Endothelial cell of hepatic sinusoid (primary cell): ENCODE measurements at regions not wholly inside any gene's neighbourhood (a gene's known extent, or its start where the extent isn't known, plus 50 kb on each side); places are given as distances from the start of the nearest gene placed in this dataset.

ENCODE experiments used
- in situ Hi-C: cut with HindIII; loops from 2 replicates; pipeline ENCODE4 v1.10.0; 2017; ENCODE audit warnings: low sequenced_read_pairs

DNA sequence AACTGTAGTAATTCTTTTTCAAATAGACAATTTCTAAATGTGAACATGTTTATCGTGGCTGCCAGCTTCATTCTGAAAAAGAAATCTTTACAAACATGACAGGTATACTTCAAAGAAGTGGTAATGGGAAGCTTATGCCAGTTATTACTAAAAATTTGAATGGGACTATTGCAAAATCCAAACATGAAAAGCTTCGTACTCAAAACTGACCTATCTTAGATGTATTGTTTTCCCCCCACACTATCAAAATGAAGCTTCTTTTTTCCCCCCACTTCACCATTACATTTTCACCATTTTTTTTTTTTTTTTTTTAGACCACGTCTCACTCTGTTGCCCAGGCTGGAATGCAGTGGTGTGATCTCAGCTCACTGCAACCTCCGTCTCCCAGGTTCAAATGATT, 50.4 kb upstream of the SERTAD2 start:
- in situ Hi-C loops, result no loop called here

DNA sequence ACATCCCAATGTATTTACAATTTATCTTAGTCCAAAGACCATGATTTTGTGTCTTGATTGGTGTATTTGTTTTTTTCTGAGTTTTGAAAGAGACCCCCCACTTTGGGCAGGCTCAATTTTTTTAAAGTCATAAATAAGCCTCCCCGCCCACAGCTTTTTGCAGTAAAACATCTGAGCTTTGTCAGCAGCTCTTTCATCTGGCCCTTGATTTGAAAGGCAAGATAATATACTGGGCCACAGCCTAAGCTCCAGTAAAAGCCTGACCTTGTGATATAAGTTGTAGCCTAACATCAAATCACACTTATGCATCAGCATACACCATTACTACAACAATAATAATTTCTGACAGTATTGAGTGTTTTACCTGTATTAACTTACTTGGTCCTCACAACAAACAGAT, 51.3 kb upstream of the SERTAD2 start:
- in situ Hi-C loops, result no loop called here

DNA sequence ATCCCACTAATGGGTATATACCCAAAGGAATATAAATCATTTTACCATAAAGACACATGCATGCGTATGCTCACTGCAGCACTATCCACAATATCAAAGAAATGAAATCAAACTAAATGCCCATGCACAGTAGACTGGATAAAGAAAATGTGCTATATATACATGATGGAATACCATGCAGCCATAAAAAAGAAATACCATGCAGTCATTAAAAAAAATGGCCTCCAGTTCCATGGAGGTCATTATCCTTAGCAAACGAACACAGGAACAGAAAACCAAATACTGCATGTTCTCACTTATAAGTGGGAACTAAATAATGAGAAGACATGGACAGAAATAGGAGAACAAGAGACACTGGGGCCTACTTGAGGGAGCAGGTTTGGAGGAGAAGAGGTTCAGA, 53.6 kb upstream of the SERTAD2 start:
- in situ Hi-C loops, result no loop called here

DNA sequence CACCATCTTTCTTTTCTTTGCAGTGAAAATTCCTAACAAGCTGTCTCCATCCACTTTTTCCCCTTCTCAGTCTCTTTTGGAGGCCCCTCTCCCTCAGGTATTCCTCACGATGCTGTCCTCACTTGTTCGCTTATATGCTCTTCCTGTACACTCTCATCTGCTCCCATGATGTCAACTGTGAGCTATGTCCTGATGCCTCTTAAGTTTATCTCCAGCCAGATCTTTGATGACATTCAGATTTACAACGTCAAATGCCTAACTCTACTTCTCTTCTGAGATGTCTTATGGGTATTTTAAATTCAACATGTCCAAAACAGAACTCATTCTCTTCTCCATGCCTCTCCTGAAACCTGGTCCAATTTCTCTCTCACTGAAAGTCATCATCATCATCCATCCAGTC, 55.1 kb upstream of the SERTAD2 start:
- in situ Hi-C loops, result no loop called here

DNA sequence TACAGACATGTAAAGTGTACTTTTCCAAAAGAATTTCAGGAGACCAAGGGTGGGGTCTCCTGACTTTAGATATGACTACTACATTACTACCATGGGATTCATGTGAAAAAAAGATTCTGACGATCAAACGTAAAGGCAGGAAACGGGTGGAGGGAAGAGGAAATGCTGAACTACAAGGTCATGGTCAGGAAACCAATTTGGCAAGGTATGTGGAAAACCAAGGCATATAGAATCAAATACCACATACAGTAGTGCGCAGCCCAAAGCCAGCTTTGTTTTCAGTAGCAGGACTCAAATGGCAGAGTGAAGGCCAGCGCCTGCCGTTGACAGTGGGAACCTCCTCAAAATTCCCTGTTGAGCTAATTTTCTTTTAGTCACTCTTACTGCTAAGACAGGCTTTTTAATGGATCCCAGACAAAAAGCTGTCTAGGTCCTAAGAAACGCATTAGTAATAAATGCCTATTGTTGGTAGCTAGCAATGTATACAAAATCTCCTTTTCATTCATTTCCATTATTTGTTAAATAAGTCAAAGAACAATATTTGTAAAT, 57.6 kb upstream of the SERTAD2 start:
- in situ Hi-C loops, result no loop called here

DNA sequence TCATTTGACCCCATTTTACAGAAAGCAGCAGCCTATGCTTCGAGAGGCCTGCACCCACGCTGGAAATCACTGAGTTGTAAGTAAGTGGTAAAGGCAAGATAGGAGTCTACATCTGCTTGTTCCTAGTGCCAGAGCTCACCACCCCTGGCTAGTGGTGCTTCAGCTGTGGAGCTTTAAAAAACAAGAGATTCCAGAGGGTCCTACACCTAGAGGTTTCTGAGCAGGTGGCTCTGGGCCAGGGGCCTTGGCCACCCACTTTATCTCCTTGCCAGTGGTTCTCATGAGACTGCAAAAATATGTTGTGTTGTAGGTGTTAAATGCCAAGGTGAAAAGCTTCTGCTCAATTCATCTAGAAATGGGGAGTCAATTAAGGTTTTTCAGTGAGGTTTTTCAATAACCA, 60.0 kb upstream of the SERTAD2 start:
- in situ Hi-C loops, result no loop called here

DNA sequence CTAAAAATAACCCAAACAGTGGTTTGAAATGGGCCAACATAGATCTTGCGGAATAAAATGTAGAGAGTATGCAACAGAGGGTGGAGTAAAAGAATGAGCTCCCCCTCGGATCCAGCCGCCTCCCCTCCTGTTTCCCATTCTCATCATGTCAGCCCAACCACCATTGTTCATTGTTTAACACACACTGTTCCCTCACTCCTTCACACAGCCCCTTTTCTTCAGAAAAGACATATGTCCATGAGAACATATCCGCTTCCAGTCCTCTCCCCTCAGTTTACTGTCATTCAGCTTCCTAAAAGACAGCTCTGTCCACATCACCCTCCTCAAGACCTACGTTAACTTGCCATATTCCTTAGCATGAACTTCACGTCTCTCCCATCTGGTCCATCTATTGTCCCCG, 62.9 kb upstream of the SERTAD2 start:
- in situ Hi-C loops, result no loop called here

DNA sequence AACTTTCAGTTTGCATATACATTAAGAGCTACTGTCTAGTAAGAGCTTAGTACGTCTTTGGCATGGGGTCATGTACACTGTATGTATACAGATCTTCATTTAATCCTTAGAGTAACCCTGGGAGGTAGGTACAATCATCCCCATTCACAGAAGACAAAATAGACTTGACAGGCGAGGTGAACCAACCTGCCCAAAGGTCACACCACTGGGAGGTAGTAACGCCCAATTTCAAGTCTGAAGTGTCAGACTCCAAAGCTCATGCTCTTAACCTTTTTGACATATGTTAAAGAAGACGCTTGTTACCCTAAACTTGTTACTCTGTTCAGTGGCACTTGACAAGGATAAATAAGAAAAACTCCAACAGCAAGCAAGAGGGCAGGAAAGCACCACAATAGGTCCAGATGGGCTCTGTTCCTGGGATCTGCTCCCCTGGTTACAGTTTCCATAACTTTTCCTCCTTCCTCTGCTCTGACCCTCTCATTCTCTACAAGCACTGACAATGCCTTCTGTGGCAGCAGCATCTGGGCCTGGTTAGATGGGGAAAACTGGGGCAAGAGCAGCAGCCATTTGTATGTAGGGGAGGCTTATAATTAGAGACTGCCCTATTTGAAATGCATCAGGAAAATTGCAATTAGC, 64.7 kb upstream of the SERTAD2 start:
- in situ Hi-C loops, result no loop called here

DNA sequence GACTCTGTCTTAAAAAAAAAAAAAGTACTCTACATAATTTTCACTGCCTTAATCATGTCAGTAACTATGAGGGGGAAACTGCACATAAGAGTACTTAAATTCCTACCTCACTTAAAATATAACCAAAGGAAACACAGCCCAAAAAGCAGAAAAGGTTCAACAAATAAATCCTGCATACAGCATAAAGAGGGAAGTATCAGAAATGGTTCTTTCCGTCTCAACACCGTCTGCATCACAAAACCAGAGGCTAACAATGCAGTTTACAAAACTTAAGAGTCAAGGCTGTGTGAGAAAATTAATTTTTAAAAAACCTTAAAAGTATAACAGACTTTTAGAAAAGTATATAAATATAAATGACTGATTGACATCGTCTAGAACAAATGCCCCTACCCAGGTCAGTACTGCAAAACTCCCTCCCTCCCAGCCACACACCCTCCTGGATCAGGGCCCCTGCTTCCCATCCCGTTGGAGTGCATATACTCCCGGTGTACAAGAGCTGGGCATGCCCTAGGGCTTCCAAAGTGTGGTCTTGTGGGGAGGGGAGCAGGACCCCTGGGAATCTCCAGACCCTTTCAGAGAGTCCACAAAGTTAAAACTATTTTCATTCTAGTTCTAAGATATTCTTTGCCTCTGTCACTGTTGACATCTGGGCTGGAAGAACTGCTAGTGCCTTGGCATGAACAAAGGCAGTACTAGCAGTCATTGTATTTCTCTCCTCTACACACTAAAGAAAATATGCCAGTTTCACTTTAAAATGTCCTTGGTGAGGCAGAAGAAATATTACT, 67.0 kb upstream of the SERTAD2 start:
- in situ Hi-C loops, result no loop called here

DNA sequence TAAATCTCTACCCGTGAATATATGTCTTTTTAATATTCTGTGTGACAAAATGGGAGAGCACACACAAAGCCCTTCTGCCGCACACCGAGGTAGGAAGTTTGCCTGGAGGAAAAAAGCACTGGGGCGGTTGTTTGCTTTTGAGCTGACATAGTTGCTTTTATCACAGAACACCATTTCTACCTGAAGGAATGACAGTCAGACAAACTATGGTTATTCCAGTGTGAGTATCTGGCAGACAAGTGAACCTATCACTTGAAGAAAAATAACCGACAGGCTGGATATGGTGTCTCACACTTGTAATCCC, 67.6 kb upstream of the SERTAD2 start:
- in situ Hi-C loops, result no loop called here

DNA sequence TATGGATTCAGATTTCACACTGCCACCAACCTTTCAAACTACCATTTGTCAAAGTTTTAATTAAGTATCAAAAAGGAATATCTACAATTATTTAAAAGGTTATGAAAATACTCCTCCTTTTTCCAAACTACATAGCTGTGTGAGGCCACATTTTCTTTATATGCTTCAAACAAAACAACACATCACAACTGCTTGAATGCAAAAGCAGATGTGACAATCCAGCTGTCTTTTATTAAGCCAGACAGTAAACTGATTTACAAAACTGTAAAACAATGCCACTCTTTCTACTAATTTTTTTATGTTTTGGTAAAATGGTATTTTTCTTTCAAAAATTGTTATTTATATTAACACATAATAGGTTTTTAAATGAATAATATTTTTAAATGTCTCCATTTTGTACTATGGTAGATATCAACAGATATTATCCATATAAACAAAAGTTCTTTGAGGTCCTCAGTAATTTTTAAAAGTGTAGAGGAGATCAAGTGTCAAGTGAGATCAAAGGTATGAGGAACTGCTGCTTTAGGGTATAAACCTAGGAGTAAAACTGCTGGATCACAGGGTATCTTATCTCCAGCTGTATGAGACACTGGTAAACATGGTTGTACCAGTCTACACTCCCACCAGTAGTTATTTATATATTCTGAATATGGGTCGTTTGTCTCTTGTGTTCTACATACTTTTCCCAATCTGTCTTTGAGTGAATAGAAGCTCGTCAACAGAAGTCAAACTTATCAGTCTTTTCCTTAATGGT, 68.8 kb upstream of the SERTAD2 start:
- in situ Hi-C loops, result no loop called here

DNA sequence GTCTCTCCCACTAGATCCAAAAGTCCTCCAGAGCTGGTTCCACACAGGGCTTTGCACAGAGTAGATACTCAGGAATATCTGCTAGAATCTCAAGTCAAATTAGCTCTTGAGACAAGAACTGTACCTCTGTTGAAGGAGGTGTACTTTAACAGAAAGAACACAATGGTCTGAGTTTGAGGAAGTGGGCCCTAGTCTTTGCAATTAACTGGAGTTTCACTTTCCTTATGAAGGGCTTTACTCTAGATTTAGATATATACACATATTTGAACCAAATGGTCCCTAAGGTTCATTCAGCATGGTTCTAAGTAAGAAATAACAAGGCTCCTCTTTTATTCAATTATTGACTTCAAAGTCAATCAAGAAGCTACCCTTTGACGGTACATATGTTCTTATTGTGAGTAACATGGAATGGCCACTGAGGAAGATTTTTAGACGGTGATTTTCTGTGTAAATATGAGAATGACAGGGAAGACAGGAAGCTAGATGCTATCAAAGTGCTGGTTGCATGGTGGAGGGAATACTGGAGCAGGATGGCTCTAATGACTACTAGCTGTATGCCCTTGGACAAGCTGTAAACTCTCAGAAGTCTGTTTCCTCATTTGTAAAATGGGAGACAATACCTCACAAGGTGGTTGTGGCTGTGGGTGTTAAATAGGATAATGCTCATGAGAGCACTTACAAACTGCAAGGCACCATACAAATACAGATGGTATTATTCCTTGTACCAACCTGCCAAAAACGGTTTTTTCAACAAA, 73.5 kb upstream of the SERTAD2 start:
- in situ Hi-C loops, result no loop called here

DNA sequence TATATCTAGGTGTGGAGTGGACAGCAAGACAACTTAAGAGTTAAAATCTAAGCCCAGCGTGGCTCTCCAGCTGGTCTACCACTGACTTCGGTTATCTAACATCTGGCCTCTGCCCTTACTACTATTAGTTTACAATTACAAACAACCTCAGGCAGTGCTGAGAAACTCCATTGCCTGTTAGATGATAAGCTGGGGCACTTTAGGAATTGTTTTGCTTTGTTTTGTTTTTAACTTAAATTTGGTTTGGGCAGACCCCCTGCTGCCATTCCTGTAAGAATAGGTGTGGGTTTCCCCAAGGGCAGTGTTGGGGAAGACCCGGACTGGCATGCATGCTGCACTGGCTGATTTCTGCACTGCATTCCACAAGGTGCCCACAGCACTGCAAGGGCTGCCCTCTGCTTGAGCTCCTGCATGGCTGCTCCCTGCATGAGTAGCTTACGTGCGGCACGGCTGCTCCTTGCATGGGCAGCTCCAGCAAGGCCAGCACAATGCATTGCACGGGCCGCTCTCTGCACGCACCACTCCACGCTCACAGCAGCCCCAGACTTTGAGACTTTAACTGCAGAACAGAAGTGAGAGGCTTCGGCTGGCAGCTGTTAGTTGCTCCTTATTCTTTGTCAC, 74.2 kb upstream of the SERTAD2 start:
- in situ Hi-C loops, result no loop called here

DNA sequence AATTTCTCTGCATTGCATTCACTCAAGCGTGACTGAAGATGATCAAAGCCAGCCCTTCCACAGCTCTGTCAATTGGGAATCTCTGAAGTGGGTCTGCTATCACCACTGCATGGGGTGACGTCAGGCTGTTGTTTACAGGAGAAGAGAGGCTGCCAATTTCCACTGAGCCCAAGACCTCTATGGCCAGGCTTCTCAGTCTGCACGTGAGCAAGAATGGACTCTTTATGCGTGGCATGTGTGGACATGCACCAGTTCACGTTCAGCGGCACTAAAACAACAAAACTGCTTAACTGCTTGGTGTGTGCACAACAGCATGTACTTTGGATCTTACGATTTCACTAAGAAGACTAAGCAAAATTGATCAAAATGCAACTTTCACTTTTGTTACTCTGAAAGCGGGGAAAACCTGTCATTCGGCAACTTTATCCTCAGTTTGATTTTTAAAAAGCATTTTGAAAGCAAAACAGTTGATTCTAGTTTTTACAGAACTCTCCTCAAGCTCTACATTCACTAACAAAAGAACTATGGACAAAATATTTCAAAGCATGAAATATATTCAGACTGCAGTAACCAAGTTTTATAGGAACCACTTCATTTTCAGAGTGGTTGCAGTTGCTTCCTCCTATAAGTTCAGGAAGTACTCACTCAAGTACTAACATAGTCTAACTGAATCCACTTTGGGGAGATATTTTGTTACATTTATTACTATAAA, 77.0 kb upstream of the SERTAD2 start:
- in situ Hi-C loops, result loop anchor here (5.0 kb wide), 1 partner anchor 67 kb away; no protein-coding TSS in a partner anchor

DNA sequence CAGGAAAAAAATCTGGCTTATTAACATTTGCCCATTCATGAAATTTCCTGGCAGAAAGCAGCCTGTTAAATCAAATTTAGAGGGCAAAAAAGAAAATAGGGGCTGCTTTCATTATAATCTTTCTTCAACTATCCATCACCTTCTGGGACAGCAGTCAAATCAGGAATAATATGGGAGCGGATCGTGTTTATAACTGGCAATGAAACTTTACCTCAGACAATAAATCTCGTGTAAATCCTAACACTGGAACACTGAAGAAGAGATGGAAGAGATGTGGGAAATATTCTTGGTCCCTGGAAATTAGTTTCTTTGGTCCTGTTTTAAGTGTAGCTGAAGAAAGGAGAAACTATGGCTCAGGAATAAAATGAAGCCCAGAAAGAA, 77.5 kb upstream of the SERTAD2 start:
- in situ Hi-C loops, result loop anchor here (5.0 kb wide), 1 partner anchor 66 kb away; no protein-coding TSS in a partner anchor

DNA sequence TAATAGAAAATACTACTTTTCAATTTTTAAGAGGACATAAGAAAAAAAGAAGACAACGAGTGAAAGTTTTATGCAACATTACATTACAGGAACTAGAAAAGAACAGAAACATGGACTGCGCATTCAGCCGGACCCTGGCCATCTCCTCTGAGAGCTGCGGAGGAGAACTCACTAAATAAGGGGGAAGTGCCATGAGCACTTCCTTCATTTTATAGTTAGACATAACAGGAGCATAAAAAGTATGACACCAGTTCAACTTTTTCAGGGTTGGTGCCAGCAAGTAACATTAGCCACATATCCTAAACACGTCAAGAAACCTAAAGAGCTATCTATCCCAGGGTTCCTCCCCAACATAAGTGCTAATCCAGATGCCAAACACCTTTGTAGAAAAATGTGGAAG, 78.0 kb upstream of the SERTAD2 start:
- in situ Hi-C loops, result loop anchor here (5.0 kb wide), 1 partner anchor 66 kb away; no protein-coding TSS in a partner anchor

DNA sequence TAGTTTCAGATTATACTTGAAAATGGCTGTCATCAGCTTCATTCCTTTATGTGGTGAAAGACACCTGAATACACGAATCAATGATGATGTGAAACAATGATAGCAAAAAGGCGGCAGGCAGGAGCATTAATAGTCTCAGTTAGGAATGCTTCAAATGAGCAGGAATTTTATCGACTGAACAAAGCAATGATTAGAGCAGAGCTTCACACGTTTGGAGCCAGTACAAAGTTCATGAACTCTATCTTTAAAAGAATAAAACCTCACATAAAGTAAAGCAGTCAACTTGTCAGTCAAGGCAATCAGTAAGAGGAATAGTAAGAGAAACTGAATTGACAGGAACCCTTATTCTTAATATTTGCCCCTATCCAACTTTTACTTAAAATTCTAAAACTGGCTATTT, 78.4 kb upstream of the SERTAD2 start:
- in situ Hi-C loops, result loop anchor here (5.0 kb wide), 1 partner anchor 65 kb away; no protein-coding TSS in a partner anchor

DNA sequence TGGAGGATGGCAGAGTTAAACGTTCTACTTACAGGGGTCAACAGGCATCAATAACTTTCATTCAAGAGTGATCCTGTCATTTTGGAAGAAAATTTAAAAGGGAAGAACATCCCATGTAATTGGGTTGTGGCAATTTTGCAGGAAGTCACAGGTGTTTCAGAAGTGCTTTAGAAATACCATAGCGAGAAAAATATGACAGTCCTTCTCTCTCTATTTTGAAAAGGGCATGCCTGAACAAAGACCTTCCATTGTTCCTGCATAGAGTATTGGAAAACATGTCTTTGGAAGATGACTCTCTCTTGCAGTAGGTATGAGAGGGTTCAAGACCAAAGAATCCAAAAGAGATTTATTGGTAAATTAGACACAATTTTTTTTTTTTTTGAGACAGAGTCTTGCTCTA, 81.8 kb upstream of the SERTAD2 start:
- in situ Hi-C loops, result no loop called here

DNA sequence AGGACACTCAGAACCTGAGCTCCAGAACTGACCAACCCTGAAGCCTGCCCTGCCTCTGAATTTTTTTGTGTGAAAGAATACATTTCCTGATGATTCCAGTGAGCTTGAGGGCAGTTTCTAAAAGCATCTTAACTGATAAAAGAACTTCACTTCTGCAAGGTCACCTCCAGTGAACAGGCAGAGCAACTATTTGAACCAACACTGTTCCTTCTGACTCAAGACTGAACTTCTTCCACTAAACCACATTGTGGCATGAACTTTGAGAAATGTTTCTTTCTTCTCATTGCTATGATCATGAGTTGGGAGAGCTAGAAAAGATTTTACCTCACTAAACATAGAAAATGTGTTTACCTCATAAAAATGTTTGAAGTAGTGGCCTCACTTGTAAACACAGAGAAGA, 83.8 kb upstream of the SERTAD2 start:
- in situ Hi-C loops, result no loop called here

DNA sequence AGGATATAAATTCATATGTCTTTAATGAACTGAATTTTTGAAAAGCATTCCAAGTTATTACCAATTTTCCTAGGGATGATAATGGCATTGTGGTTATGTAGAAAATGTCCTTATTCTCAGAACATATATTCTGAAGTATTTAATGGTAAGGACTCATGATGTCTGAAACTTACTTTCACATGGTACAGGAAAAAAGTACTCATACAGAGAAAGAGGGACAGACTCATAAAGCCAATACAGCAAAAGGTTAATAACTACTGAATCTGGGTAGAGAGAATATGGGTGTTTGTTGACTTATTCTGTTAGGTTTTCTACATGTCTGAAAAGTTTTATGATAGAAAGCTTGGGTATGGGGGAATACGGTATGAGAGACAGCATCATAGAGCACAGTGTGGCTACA, 84.3 kb upstream of the SERTAD2 start:
- in situ Hi-C loops, result no loop called here
